ENCODE measurements at regions not wholly inside any gene's neighbourhood (a gene's known extent, or its start where the extent isn't known, plus 50 kb on each side); places are given as distances from the start of the nearest gene placed in this dataset.

GRCh38 chr15:75114327-75114726 is 87.4 kb upstream of the C15orf39 start:
- TF ChIP-seq CTCF (conservative IDR thresholded peaks at IDR 0.05; ENCODE audit: low read length) (no peak), EZH2phosphoT487 (IDR thresholded peaks at IDR 0.05; ENCODE audit: borderline replicate concordance) (no peak)
